Mucosa of descending colon (tissue), 3 donors: ENCODE measurements at regions not wholly inside any gene's neighbourhood (a gene's known extent, or its start where the extent isn't known, plus 50 kb on each side); places are given as distances from the start of the nearest gene placed in this dataset.

Experiments used
- ATAC-seq: fragments of 200-7000 bp; cut with Tn5 transposase; one replicate; pipeline ENCODE4 v1.9.1; 2020; ENCODE audit warnings: mild to moderate bottlenecking, moderate library complexity
- DNase-seq, 3 donors: peaks; one replicate each; pipeline ENCODE4 v3.0.0-alpha.2; 2020
- H3K36me3 ChIP-seq: fragments of 200-600 bp; one replicate; pipeline ENCODE4 v1.8.0; 2021; ENCODE audit warnings: low read depth, mild to moderate bottlenecking
- H3K4me1 ChIP-seq: fragments of 200-600 bp; one replicate; pipeline ENCODE4 v1.8.0; 2021; ENCODE audit warnings: low read depth, mild to moderate bottlenecking
- H3K4me3 ChIP-seq: fragments of 200-600 bp; one replicate; pipeline ENCODE4 v1.8.0; 2021; ENCODE audit warnings: mild to moderate bottlenecking
- H3K9me3 ChIP-seq: fragments of 200-600 bp; one replicate; pipeline ENCODE4 v1.8.0; 2021; ENCODE audit warnings: mild to moderate bottlenecking
- intact Hi-C, 2 donors: fragments of 100-400 bp; cut with DNase I in 1 of 2; cut with micrococcal nuclease in 1 of 2; formaldehyde crosslinking; loops; one replicate each; pipeline versions ENCODE4 v1.11.0 to v1.11.1; 2022; cut with DNase I, micrococcal nuclease
- TF ChIP-seq, protein P1 (sequence below): fragments of 200-600 bp; IDR thresholded peaks from one replicate; pipeline ENCODE4 v1.8.0; 2022; ENCODE audit warnings: antibody characterized with exemption, mild to moderate bottlenecking
- donor health status: DM: no; HTN: no; CAD: no; lungs with moderate emphysema.
- donor health status: DM: no; HTN: no; CAD: no.
- donor health status: DM: no; HTN: yes; CAD: no.

DNA sequence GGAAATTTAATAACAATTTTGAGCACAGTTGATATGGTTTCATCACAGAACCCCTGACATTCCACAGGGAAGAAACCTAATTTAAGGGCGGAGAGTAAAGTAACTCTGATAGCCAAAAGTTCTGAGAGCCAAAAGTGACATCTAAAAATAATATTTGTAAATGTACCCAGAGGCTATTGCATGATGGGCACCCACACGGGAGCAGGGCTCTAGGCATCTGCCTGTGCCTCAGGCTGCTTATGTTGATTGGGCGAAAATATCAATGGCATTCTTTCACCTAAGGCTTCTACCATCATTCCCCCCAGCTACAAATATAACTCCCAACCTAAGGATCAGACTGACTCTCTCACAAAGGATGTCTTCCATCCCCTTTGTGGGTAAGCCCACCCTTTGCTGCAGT, 54.1 kb upstream of the PTPRM start:
- DNase-seq: no peak
- no peak for ATAC-seq
- Histone ChIP-seq H3K9me3 (no peaks in the 10 kb centered on the region), H3K36me3 (no peaks in the 10 kb centered on the region), H3K4me1 (no peaks in the 10 kb centered on the region), H3K4me3 (no peak overlapping the region)
- intact Hi-C loops: no loop called here
- TF ChIP-seq, protein P1, sequence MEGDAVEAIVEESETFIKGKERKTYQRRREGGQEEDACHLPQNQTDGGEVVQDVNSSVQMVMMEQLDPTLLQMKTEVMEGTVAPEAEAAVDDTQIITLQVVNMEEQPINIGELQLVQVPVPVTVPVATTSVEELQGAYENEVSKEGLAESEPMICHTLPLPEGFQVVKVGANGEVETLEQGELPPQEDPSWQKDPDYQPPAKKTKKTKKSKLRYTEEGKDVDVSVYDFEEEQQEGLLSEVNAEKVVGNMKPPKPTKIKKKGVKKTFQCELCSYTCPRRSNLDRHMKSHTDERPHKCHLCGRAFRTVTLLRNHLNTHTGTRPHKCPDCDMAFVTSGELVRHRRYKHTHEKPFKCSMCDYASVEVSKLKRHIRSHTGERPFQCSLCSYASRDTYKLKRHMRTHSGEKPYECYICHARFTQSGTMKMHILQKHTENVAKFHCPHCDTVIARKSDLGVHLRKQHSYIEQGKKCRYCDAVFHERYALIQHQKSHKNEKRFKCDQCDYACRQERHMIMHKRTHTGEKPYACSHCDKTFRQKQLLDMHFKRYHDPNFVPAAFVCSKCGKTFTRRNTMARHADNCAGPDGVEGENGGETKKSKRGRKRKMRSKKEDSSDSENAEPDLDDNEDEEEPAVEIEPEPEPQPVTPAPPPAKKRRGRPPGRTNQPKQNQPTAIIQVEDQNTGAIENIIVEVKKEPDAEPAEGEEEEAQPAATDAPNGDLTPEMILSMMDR: no peak

- ATAC-seq (no peak), DNase-seq (no peak)
- H3K9me3 ChIP-seq: no peaks in the 10 kb centered on the region
- TF ChIP-seq, protein P1: no peak
- H3K4me1 ChIP-seq: no peaks in the 10 kb centered on the region
- no peaks in the 10 kb centered on the region for H3K36me3 ChIP-seq
- H3K4me3 ChIP-seq: no peak overlapping the region
- intact Hi-C loops: no loop called here
Observed at GRCh38 chr18:7514796-7515440, 52.2 kb upstream of the PTPRM start.

DNA sequence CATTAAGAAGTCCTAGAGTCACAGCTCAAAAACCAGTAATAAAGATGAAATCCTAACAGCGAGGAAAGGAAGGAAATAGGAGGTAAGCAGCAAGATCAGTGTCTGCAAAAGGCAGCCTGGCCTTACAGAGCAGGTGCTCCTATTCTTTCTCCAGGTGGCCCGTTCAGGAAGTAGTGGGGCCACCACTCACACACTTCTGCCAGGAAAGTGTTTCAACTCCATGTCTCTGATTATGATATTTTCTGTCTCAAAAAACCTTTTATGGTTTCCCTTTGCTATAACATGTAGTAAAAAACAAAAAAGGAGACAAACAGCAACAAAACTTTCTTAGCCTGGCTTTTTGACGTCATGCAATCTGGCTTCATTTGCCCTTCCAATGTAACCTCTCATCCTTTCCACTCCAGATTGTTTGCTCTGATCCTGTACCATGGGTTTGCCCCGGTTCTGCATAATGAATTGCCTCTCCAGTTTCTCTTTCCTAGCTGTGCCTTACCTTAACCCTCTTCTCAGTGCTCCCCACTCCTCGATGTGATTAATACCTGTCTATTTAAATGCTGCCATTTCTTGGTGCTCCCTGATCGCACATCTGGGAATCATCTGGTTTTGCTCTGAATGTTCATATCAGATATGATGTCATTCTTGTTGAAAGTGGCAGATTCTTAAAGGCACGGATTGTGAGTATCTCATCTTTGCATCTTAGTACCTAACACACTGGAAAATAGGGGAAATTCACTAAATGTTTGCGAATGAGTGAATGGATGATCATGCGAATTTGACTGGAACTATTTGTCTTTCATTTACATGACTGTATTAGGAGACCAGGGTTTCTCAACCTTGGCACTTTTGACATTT, 50.6 kb upstream of the PTPRM start:
- H3K9me3 ChIP-seq: no peaks in the 10 kb centered on the region
- no peak for ATAC-seq
- no peak overlapping the region for H3K4me3 ChIP-seq
- no peaks in the 10 kb centered on the region for H3K4me1 ChIP-seq
- no peaks in the 10 kb centered on the region for H3K36me3 ChIP-seq
- TF ChIP-seq, protein P1: no peak
- DNase-seq: no peak
- intact Hi-C loops: no loop called here
